Left lung (tissue), 4 donors: ENCODE measurements at regions not wholly inside any gene's neighbourhood (a gene's known extent, or its start where the extent isn't known, plus 50 kb on each side); places are given as distances from the start of the nearest gene placed in this dataset.

ENCODE experiments used
- ATAC-seq: fragments of 200-7000 bp; cut with Tn5 transposase; one replicate; pipeline ENCODE4 v1.9.1; 2020; ENCODE audit warnings: moderate library complexity
- DNase-seq, 4 donors: peaks; one replicate each; pipeline ENCODE4 v3.0.0-alpha.2; 2013 to 2020
- H3K27ac ChIP-seq, 2 donors: fragments of 200-600 bp; sonication (generic) in 1 of 2; one replicate each; pipeline versions ENCODE4 v1.5.0 to v1.8.0; 2020 to 2021
- H3K27me3 ChIP-seq, 2 donors: fragments of 200-600 bp; sonication (generic) in 1 of 2; one replicate each; pipeline versions ENCODE4 v1.5.0 to v1.8.0; 2020 to 2021
- H3K36me3 ChIP-seq, 2 donors: fragments of 200-600 bp; sonication (generic) in 1 of 2; one replicate each; pipeline versions ENCODE4 v1.5.0 to v1.8.0; 2020 to 2021
- H3K4me1 ChIP-seq, 2 donors: fragments of 200-600 bp; one replicate each; pipeline ENCODE4 v1.8.0; 2021
- H3K4me3 ChIP-seq, 2 donors: fragments of 200-600 bp; sonication (generic) in 1 of 2; one replicate each; pipeline versions ENCODE4 v1.5.0 to v1.8.0; 2020 to 2021; ENCODE audit warnings: mild to moderate bottlenecking in 1 of 2
- H3K9me3 ChIP-seq, 2 donors: fragments of 200-600 bp; sonication (generic) in 1 of 2; one replicate each; pipeline versions ENCODE4 v1.5.0 to v1.8.0; 2020 to 2021
- intact Hi-C, 2 donors: fragments of 100-400 bp; cut with DNase I; formaldehyde crosslinking; loops; one replicate each; pipeline versions ENCODE4 v1.11.2 to v1.14.2; 2022
- TF ChIP-seq, protein P1 (sequence below), 2 donors: fragments of 200-600 bp; sonication (generic) in 1 of 2; IDR thresholded peaks; one replicate each; pipeline versions ENCODE4 v1.5.0 to v1.8.0; 2021; ENCODE audit warnings: antibody characterized with exemption in 2 of 2
- donor health status: DM: no; HTN: yes; CAD: no.
- donor health status: DM: no; HTN: no; CAD: no.

DNA sequence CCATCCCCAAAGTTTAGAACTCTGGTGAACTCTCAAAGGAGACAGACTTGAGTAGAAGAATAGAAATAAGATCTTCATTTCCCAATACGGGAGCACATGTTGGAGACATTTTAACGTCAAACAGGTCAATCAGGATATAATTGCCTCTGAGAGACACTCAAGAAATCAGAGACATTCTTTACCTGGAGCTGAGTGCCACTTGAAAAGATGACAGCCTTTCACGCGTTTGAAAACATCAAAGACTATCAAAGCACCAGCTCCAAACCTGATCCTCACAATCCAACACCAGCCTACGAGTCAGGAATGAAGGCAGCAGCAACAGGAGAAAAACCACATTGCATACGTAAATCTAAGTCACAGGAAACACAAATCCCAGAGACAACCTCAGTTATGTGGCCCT lies 571.5 kb upstream of the CDH4 start:
- no peak overlapping the region for H3K4me3 ChIP-seq
- H3K4me1 ChIP-seq: no peaks in the 10 kb centered on the region
- no peak for ATAC-seq
- no peak overlapping the region for H3K27ac ChIP-seq
- intact Hi-C loops: no loop called here
- TF ChIP-seq, protein P1, sequence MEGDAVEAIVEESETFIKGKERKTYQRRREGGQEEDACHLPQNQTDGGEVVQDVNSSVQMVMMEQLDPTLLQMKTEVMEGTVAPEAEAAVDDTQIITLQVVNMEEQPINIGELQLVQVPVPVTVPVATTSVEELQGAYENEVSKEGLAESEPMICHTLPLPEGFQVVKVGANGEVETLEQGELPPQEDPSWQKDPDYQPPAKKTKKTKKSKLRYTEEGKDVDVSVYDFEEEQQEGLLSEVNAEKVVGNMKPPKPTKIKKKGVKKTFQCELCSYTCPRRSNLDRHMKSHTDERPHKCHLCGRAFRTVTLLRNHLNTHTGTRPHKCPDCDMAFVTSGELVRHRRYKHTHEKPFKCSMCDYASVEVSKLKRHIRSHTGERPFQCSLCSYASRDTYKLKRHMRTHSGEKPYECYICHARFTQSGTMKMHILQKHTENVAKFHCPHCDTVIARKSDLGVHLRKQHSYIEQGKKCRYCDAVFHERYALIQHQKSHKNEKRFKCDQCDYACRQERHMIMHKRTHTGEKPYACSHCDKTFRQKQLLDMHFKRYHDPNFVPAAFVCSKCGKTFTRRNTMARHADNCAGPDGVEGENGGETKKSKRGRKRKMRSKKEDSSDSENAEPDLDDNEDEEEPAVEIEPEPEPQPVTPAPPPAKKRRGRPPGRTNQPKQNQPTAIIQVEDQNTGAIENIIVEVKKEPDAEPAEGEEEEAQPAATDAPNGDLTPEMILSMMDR (IDR thresholded peaks at IDR 0.05): no peak
- no peaks in the 10 kb centered on the region for H3K27me3 ChIP-seq
- no peaks in the 10 kb centered on the region for H3K9me3 ChIP-seq
- no peaks in the 10 kb centered on the region for H3K36me3 ChIP-seq
- DNase-seq: no peak

DNA sequence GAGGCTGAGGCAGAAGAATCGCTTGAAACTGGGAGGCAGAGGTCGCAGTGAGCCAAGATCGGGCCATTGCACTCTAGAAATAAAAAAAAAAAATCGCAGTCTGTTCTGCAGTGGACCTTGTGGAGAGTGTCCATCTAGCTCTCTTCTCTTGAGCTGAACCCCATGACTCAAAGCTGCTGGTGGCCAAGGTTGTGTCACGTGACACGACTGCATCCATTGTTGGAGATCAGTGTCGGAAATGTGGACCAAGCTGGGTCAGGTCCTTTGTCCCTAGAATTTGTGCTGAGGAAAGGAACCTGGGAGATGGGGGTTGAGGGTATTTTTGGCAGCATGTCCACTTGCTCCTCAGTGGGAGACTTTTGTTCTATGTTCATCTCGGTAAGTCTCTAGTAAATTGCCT lies 564.8 kb upstream of the CDH4 start:
- Histone ChIP-seq H3K27me3 (no peaks in the 10 kb centered on the region), H3K9me3 (no peaks in the 10 kb centered on the region), H3K36me3 (no peaks in the 10 kb centered on the region), H3K4me1 (no peaks in the 10 kb centered on the region), H3K4me3 (no peak overlapping the region), H3K27ac (no peak overlapping the region)
- ATAC-seq (no peak), DNase-seq (no peak)
- TF ChIP-seq, protein P1 (IDR thresholded peaks at IDR 0.05): no peak
- intact Hi-C loops: no loop called here

GRCh38 chr20:60690771-60691170 lies 561.3 kb upstream of the CDH4 start:
- ATAC-seq: no peak
- no peaks in the 10 kb centered on the region for H3K36me3 ChIP-seq
- H3K4me1 ChIP-seq: no peaks in the 10 kb centered on the region
- no peak for DNase-seq
- no peak overlapping the region for H3K27ac ChIP-seq
- H3K9me3 ChIP-seq: no peaks in the 10 kb centered on the region
- TF ChIP-seq, protein P1 (IDR thresholded peaks at IDR 0.05): no peak
- H3K27me3 ChIP-seq: no peaks in the 10 kb centered on the region
- intact Hi-C loops: no loop called here
- H3K4me3 ChIP-seq: no peak overlapping the region

GRCh38 chr20:60691966-60692615 lies 560.0 kb upstream of the CDH4 start:
- no peaks in the 10 kb centered on the region for H3K4me1 ChIP-seq
- DNase-seq (no peak), ATAC-seq (no peak)
- intact Hi-C loops: no loop called here
- no peaks in the 10 kb centered on the region for H3K9me3 ChIP-seq
- no peak overlapping the region for H3K4me3 ChIP-seq
- H3K27me3 ChIP-seq: no peaks in the 10 kb centered on the region
- H3K27ac ChIP-seq: no peak overlapping the region
- TF ChIP-seq, protein P1 (IDR thresholded peaks at IDR 0.05): no peak
- H3K36me3 ChIP-seq: no peaks in the 10 kb centered on the region

- H3K4me3 ChIP-seq: no peak overlapping the region
- no peak overlapping the region for H3K27ac ChIP-seq
- no peaks in the 10 kb centered on the region for H3K4me1 ChIP-seq
- H3K36me3 ChIP-seq: no peaks in the 10 kb centered on the region
- DNase-seq: no peak
- intact Hi-C loops: no loop called here
- no peaks in the 10 kb centered on the region for H3K9me3 ChIP-seq
- no peaks in the 10 kb centered on the region for H3K27me3 ChIP-seq
- no peak for ATAC-seq
- TF ChIP-seq, protein P1 (IDR thresholded peaks at IDR 0.05): no peak
Measured at GRCh38 chr20:60693496-60694133, 558.4 kb upstream of the CDH4 start.
